ENCODE measurements at regions not wholly inside any gene's neighbourhood (a gene's known extent, or its start where the extent isn't known, plus 50 kb on each side); places are given as distances from the start of the nearest gene placed in this dataset.
"Not testable (repeated sequence)": the region's sequence is repeated elsewhere in the genome, so short reads cannot be mapped to it uniquely, and the experiment has no call there.

DNA sequence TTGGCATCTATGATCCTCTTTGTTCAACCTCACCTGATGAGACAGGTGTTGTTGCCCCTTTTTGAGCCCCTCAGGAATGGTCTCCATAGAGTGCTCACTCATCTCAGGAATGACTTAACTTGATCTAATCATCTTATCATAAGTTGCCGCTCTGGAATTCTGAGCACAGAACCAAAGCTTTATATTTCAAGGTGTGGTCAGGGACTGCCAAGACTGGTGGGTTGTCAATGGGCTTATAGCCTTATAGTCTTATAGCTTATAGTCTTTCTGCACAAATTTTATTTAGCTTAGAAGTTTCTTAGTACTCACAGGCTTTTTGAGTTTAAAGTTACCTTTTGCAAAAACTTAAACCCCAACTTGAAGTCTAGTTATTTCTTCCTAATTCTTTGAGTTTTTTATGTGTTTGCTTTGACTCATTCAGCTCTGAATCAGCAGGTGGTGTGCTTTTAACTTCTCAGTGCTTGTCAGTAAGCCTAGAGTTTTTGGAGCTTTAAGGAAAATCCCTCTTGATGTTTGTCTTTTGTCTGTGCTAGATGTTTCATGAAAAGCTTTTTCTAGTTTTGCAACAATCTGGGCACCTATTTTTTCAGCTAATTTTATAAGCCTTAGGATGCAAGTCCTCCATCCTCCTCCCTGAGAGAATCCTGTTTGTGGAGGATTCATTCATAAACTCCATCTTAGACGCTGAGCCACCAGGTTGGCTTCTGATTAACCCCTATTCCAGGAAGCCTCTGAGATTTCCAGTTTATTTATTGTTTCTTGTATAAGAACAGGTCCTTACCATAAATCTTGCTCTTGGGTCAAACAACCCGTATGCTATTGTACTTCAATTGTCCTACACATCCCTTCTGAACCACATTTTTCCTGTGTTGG lies 72.3 kb upstream of the SSTR4 start:
- intact Hi-C loops (cut with DNase I) = loop anchor here in 1 of 2 donors (2.0 kb wide), 1 partner anchor 50 kb away; no protein-coding TSS in a partner anchor
- DNase-seq (ENCODE audit: low spot score) = no peak

DNA sequence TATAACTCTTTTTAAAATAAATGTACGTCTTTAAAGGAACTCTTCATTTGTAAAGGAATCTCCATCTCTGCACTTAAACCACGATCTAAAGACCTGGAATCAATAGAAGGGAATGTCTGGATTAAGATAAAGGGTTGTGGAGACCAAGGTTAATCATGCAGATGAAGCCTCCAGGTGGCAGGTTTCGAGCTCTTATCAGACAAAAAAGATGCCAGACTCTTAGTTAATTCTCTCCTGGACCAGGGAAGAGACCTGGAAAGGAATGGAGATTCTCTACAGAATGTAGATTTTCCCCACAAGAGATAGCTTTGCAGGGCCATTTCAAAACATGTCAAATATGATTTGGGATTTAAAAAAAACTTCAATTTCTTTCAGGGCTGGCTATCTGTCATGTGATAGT lies 71.5 kb upstream of the SSTR4 start:
- intact Hi-C loops (cut with DNase I) = loop anchor here in 1 of 2 donors (2.0 kb wide), 1 partner anchor 51 kb away; no protein-coding TSS in a partner anchor
- no peak for DNase-seq (ENCODE audit: low spot score)

DNA sequence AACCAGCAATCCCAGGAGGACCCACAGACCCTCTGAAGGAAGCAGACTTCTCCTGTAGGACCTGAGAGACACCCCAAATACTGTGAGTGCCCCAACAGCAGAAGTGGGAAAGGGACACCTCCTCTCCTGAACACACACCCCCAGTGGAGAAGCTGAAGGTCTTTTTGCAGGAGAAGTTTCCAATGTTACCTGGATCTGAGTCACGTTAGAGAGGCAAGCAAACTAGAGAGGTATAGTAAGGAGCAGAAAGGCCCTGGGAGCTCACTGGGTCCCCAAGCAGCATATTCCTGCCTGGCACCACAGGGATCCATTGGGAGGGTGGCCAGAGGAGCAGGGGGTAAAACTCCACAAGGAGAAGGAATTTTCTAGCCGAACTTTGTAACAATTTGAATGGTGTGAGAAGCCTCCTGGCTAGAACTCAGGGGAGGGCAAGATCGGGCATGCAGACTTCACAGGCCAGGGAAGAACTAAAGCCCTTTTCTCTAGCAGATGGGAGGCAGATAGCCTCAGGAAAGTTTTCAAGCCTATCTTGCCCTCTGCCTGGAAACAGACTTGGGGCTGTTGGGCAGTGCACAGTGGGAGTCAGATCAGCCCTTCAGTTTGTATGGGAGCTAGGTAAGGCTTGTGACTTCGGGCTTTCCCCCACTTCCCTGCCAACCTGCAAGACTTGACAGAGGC lies 68.2 kb upstream of the SSTR4 start:
- no peak for DNase-seq (ENCODE audit: low spot score)
- intact Hi-C loops (cut with DNase I) = no loop called here

DNA sequence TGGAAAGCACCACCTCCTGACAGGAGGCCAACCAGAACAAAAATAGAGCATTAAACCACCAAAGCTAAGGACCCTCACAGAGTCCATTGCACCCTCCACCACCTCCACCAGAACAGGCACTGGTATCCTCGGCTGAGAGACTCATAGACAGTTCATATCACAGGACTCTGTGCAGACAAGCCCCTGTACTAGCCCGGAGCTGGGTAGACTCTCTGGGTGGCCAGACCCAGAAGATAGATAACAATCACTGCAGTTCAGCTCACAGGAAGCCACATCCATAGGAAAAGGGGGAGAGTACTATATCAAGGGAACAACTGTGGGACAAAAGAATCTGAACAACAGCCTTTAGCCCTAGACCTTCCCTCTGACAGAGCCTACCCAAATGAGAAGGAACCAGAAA lies 67.4 kb upstream of the SSTR4 start:
- intact Hi-C loops (cut with DNase I); DNase-seq (ENCODE audit: low spot score): not testable (repeated sequence)

DNA sequence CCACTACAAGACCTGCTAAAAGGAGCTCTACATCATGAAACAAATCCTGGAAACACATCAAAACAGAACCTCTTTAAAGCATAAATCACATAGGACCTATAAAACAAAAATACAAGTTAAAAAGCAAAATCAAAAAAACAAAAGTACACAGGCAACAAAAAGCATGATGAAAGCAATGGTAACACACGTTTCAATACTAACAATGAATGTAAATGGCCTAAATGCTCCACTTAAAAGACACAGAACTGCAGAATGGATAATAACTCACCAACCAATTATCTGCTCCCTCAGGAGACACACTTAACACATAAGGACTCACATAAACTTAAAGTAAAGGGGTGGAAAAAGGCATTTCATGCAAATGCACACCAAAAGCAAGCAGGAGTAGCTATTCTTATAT lies 66.1 kb upstream of the SSTR4 start:
- DNase-seq (ENCODE audit: low spot score); intact Hi-C loops (cut with DNase I): not testable (repeated sequence)

DNA sequence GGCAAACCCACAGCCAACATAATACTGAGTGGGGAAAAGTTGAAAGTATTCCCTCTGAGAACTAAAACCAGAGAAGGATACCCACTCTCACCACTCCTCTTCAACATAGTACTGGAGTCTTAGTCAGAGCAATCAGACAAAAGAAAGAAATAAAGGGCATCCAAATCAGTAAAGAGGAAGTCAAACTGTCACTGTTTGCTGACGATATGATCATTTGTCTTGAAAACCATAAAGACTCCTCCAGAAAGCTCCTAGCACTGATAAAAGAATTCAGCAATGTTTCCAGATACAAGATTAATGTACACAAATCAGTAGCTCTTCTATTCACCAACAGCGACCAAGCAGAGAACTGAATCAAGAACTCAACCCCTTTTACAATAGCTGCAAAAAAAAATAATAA lies 64.0 kb upstream of the SSTR4 start:
- DNase-seq (ENCODE audit: low spot score); intact Hi-C loops (cut with DNase I): not testable (repeated sequence)

DNA sequence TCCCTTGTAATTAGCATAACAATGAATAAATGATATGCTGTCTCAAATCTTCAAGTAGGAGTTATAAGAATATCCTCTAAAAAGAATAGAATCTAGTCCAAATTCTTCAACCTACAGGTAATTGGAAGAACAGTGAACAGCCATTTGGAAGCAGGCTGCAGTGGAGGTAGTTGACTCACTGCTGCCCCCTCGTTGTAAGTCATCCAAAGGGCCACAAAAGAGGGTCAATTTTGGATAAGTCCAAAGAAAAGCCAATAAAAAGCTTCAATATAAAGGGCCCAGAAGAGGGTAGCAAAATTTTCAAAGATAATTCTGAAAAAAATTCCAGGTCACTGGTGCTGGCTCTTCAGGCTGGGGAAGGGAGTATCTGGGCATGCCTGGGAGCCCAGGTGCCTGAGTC lies 60.8 kb upstream of the SSTR4 start:
- DNase-seq (ENCODE audit: low spot score) = no peak
- intact Hi-C loops (cut with DNase I) = no loop called here

DNA sequence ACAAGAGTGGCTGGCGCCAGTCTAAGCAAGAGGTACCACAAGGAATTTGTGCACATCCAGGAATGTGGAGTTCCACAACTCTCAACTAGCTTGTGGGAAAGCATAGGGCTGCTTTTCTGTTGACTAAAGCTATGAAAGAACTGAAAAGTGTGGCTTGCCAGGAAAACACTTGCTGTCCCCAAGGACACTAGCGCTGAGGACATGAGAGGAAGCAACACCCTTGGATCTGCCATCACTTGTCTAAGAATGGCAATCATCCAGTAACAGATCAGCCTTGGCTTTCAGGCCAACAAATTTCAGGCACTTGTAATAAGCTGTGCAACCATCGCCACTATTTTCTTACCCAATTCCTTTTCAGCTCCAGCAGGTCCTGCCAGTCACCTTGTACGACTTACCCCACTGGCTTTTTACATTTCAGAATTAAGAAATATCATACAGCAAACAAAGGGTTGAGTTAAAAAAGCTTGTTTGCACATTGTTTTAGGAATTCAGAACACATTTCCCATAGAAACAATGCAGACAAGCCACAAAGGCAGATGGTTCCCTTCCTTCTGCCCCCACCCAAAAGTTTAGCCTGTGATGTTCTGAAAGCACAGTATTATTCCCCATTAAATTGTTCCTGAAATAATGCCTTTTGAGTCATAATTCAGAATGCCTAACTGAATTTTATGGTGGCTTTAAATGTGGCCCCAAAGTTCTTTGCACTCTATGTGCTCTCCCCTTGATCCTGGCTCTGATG lies 57.9 kb upstream of the SSTR4 start:
- no peak for DNase-seq (ENCODE audit: low spot score)

DNA sequence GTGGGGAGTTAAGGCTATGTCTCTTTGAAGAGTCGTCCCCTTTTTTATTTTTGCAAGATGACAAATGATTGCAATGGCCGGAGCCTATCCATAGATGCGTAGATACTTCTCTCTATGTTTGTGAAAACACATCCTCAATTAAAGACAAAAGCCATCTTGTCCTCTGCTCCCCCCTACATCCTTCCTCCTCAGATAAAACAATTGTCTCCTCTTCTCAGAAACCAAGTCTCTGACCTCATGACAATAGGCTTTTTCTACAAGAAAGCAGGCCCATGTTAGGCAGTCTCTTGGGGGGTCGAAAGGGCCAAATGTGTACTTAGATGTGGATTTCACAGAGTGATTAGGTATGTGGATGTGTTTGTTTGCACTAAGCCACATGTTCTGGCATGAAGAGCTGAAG lies 51.1 kb upstream of the SSTR4 start:
- DNase-seq (ENCODE audit: low spot score) = no peak
- intact Hi-C loops (cut with DNase I) = no loop called here

More for the DNA sequence above, 57.9 kb upstream of the SSTR4 start:
- intact Hi-C loops (cut with DNase I) = no loop called here

DNA sequence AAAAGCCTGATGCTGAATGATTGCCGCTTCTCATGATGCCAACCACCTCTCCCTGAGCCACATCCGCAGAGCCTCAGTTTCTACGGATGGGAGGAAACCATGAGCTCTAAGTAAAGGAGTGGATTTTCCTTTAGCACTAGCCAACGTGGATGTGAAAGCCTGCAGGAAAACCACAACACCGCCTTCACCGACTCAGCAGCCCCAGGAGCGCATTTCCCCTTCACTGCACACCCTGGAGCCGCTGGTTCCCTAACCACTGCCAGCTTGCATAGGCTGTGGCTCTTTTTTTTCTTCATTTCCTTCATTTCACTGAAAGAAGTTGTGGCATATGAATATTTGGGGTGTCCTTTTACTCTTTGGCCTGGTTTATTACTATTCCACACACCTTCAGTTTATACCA lies 50.5 kb upstream of the SSTR4 start:
- no peak for DNase-seq (ENCODE audit: low spot score)
- intact Hi-C loops (cut with DNase I) = no loop called here

DNA sequence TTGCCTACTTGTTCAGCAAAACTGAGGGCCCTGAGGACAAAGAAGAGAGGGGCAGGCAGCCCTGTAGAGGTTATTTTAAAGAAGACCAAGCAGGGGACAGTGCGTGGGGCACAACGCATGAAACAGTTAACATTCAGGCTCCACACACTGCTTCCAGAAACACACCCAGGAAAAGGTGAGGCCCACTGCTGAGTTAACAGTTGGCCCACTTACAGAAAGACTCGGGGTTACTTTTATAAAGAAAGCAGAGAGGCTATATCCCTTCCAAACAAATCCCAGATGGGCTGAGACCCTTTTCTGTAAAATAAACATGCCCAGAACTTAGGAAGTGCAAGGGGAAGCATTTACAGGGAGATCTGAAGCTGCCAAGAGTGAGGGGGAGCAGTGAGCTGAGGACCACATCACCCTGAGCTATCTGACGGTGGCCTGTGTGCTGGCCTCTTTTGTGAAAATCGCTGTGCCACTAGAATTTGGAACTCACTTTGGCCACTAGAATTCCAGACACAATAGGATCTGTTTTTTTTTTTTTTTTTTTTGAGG lies 49.8 kb upstream of the SSTR4 start:
- intact Hi-C loops (cut with DNase I) = no loop called here
- no peak for DNase-seq (ENCODE audit: low spot score)

Measured in posterior vena cava (tissue), 2 donors.